Epidermal melanocyte (primary cell): ENCODE measurements at regions not wholly inside any gene's neighbourhood (a gene's known extent, or its start where the extent isn't known, plus 50 kb on each side); places are given as distances from the start of the nearest gene placed in this dataset.
A peak's percentile ranks its signal among the peaks of the same experiment; 100 is the strongest.

ENCODE experiments used
- DNase-seq: peaks from one replicate; pipeline ENCODE4 v3.0.0; 2011; ENCODE audit warnings: low spot score; ENCODE audit not compliant: insufficient read length

DNA sequence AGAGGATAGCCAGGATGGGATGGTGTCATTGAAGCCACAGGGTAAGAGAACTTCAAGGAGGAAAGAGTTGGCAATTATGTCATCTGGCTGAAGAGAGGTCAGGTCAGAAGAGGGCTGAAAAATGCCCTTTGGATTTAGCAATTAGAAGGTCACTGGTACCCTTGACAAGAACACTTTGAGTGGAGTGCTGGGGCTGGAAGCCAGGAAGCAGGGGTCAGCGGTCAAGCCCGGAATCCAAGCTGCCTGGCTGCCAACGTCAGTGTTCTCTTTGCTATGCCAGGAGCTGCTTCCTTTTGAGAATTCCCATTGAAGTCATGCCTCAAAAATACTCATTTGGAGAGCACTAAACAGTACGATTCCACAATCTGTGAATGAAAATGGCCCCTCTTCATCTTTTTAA lies 386.5 kb downstream of the SHQ1 start:
- DNase-seq = no peak

DNA sequence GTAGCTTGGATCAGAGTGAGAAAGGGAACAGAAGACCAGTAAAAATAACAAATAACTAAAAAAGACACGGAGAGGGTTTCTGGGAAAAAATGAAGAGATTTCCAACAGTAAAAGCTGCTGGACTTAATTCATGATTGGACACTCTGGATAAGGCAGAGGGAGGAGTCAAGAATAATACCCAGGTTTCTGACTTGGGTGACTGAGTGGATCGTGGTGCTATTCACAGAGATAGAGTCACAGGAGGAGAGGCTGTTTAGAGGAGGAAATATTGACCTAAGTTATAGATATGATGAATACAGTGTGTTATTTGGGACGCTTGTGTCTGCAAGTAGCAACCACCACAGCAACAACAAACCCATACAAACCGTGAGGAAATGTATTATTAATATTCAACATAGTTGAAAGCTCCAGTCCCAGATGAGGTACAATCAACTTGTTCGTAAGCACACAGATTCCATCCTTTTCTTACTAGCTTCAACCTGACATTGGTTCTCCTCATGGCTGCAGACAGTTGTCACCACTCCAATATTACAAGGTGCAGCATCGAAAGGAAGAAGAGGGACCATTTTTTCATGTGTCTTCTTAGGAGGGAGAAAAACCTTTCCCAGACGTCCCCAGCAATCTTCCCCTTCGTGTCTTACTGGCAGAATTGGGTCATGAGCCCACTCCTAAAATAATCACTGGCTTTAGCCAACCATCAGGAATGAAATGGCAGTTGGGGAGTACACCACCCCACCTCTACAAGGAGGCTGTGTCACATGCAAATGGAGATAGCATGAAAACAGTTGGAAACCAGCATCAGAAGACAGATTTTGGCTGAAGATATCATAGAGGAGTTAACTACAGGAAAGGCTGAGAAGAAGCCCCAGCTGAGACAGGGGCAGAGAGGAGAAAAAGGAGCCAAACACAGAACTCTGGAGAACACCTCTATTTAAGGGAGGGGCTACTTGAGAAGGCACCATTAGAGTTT lies 387.8 kb downstream of the SHQ1 start:
- DNase-seq = no peak

DNA sequence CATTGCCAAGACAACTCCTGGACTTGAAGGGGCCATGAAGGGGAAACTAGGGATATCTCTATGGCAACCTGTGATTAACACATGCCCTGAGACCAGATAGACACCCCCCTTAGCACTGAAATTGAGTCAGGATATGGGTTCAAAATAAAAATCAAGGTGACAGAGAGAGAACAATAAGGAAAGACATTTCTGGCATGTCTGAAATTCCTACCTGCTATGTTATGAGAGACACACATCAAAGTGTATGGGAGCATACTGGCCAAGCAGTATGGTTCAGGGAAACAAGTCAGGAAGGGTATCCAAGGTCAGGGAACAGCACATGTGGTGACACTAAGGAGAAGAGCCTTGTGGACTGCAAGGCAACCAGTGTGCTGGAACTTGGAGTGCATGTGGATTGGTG lies 388.7 kb downstream of the SHQ1 start:
- no peak for DNase-seq

DNA sequence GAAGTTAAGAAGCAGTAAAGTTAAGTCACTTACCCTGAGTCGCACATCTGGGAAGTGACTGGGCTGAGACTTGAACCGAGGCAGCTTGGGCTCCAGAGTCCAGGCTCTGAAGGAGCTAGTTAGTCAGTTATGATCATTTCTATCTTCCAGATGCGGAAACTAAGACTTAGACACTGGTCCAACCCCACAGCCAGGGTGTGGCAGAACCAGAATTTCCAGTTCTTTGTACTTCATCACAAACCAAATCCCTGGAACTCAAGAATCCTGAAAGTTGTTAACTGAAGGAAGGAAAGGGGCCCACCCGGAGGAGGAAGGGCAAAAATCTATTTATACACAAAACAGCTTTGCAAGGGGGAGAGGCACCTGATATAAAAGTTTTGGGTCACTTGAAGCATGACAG lies 389.9 kb downstream of the SHQ1 start:
- no peak for DNase-seq

DNA sequence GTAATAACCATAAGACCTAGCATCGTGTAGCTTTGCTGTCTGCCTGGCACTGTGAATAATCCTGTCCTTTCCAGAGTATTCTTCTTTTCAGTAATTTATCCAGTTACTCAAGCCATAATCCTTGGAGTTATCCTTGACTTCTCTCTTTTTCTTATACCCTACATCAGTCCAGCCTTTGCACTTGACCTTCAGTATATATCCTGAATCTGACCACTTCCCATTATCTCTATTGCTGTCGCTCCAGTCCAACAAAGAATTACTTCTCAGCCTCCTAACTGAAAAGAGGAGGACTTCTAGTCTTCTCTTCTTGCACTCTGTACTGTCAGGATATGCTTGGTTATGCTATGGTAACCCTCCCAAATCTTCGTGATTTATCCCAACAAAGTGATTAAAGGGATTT lies 393.8 kb downstream of the SHQ1 start:
- no peak for DNase-seq

DNA sequence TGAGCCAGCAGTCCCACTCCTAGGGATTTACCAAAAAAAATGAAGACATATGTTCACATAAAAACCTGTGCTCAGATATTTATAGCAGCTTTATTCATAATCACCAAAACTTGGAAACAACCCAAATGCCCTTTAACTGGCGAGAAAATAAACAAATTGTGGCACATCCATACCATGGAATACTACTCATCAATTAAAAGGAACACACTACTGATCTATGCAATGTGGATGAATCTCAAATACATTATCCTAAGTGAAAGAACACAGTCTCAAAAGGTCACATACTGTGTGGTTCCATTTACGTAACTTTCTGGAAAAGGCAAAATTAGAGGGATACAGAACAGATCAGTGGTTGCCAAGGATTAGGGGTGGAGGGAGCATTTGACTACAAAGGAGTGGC lies 394.5 kb downstream of the SHQ1 start:
- DNase-seq = no peak

DNA sequence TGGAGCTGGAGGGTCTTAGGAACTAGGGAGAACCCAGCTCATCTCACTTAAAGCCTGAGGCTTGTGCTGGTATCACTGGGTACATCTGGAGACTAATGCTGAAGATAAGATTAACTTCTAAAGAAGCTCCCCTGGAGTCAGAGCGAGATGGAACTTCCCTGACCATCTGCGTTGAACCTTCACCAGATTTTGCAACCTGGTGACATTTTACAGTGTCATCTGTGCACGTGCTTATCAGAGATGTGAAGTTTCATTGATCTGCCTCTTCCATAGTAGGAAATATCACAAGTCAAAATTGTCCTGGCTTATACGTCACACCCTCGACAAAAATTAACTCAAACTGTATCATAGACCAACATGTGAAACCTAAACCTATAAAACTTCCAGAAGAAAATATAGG lies 395.5 kb downstream of the SHQ1 start:
- DNase-seq = no peak

DNA sequence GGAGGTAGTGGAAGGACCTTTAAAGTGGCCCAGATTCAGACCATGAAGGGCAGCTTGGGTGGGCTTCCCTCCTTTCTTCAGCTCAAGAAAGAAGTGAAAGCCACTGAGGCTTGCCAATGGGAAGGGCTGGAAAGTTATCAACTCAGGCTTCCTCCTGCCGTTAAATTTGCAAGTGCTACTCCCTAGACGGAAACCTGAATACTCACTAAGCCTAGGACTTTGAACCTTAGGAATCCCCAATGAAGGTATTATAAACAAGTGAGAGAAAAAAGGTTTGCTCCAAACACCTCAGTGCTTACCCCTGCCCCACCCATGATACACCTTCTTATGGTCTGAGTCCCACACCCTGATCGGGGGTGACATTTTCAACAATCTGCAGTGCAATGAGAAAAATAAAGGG lies 396.4 kb downstream of the SHQ1 start:
- no peak for DNase-seq

DNA sequence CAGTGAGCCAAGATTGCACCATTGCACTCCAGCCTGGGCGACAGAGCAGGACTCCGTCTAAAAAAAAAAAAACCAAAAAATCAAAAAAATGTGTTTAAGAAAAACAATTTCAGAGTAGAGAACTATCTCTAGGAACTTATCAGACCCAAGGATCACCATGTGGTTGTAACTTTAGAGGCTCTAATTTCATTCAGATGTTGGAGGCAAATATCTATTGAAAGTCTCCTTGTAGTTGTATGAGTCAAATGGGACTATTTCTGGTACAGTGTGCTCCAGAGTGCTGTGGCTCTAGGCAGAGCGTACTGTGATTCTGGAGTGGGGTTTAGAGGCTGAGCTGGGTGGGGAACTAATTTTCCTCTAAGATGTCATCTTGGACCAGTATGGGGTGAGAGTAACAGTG lies 398.7 kb downstream of the SHQ1 start:
- no peak for DNase-seq

DNA sequence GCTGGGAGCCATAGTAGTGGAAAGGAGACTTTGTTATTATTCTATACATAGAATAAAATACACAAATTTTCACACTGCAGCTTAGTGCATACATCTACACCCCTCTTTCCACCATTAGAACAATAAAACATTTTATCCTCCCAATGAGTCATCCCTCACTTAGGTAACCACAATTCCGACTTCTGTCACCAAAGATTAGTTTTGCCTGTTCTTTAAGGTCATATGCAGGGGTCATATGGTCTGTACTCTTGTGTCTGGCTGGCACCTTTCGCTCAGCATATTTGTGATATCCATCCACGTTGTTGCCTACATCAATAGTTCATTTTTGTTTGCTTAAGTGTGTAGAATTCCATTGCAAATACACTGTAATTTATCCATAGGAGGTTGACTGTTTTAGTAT lies 399.4 kb downstream of the SHQ1 start:
- no peak for DNase-seq

DNA sequence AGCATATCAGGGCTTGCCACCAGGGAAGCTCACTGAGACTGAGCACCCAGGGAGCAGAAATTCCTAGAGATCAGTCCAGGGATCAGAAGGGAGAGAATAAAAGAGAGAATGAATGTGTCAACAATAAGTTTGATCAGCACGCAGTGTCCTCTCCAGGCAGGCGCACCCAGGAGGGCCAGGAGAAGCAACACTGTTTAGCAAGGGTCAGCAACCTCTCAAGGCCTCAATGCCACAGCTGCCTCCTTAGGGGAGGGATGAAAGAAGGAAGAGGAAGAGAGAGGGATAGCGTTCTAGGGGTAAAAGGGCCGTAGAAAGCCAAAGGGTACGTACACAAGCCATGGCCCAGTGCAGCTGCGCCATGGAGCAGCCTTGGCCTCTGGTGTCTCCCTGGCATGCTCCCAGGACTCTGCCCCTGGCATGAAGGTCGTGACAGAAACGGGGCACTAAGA lies 399.8 kb downstream of the SHQ1 start:
- DNase-seq = no peak

DNA sequence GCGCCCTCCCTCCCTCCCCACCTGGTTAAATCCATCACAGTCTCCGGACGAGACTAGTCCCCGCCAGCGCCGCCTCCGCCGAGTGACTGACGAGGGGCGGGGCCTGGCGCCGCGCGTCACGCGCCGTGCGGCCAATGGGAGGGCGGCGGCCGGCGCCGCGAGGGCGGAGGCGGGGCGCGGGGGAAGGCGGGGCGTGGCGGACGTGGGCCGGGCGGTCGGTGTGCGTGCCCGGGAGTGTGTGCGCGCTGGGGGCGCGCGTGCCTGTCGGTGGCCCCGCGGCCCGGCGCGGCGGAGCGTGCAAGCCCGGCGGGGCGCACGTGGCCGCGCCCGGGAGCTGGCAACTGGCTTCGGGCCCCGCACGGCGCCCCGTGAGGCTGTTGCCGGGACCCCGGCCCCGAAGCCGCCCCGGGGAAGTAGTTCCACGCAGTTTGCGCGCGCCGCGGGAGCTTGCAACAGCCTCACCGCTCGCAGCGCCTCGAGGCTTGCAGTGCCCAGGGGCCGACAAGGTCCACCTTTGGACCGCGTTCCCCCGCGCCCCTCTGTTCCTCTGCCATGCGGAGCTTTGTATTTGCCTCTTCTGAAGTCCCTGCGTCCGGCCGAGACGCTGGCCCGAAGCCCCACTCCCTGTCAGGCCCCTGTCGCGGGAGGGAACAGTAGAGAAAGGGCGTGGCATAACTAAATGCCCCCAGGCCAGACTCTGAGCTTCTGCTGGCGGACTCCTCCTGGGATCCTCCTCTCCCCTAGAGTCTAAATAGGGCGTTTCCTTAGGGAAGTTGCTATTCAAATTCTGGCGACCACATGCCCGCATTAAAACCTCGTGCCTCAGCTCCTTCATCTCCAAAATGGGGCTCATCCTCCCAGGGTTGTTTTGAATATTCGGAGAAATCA lies 400.9 kb downstream of the SHQ1 start:
- DNase-seq = peak; percentile 73

DNA sequence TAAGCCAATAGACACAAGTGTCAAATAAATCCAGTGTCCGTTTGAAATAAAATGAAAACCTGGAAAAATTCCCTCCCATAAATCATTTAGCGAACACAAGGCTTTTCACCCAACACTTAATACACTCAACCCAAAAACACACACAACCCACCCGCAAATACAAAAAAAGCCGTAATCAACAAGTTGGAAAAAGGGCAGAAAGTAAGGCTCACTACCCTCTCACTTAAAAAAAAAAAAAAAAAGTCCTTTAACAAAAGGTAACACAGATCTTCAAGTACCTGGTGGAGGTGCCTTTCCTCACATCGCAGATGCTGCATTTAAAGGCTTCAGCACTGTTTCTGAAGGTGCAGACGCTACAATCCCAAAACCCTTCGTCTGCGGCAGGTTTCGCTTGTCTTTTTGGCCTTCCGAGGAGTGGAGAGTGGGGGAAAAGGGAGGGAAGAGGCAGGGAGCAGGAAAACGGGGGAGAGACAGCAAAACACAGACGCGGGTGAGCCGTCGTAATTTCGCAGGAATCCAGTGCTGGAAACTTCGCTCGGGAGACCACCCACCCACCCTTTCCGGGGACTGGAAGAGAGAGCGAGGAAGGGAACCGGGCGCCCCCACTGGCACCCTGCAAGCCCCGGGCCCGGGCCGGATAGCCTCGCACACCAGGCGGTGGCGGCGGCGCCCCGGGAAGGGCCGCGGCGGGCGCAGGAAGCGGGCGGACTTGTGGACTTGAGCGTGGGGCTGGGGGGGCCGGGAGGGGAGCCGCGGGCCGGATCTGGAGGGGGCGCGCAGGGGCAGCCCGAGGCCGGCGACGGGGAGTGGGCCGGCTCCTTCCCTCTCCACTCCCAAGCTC lies 401.8 kb downstream of the SHQ1 start, which contains the start of gene RYBP:
RYBP (minus strand) TSS at position 404 of the 841 bp plus-strand sequence.
- DNase-seq = no peak

DNA sequence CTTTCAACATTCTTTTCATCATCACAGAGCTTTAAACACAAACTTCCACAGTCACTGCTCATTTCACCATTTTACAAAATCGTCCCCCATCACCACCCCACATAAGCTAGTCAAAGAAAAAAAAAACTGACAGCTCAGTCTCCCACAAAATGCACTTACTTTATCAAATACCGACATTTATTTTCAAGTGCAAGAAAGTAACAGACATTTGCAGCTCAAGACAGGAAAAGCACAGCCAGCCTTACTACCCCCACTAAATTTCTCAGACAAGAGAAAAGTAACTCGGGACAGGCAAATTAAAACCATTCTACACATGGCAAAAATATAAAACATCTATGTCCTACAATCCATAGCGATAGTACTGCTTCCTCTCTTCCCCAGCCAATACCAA lies 402.4 kb downstream of the SHQ1 start:
- no peak for DNase-seq

DNA sequence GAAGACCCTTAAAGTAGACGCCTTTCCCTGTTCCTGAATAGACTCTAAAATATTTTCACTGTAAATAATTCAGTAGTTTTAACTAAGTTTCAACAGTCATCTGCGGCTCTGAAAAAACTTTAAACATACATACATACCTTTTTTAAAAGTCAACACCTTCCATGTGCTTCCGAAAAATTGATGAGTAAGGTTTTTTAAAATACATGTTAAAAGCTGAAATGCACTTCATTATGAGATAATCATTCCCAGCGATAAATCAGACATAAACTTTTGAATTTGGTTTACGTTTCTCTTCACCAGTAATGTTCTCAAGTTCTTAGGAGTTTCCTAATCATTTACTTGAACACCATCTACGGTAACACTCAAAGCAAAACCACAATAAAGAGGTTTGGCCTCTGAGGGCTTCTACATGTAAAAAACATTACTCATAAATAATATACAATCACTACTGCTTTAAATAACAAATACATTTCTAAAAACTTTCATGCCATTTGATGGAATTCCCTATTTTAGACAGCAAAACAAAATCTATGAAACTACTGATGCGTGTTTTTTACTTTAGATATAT lies 403.5 kb downstream of the SHQ1 start:
- no peak for DNase-seq

DNA sequence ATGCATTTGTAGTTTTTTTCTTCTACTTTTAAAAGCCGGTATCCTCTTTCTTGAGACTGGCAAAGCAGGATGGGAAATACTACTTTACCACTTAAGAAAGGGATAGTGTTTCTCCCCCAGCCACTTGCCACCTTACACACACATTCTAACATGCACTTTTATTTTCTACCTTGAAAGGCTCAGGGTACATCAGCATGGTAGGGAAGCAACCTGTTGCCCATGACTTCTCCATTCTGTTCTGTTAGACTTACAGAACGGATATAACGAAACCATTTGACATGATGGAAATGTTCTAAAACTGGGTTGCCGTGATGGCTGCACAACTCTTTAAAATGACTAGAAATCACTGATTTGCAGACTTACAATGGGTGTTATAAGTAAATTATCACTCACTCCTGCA lies 405.5 kb downstream of the SHQ1 start:
- DNase-seq = no peak

DNA sequence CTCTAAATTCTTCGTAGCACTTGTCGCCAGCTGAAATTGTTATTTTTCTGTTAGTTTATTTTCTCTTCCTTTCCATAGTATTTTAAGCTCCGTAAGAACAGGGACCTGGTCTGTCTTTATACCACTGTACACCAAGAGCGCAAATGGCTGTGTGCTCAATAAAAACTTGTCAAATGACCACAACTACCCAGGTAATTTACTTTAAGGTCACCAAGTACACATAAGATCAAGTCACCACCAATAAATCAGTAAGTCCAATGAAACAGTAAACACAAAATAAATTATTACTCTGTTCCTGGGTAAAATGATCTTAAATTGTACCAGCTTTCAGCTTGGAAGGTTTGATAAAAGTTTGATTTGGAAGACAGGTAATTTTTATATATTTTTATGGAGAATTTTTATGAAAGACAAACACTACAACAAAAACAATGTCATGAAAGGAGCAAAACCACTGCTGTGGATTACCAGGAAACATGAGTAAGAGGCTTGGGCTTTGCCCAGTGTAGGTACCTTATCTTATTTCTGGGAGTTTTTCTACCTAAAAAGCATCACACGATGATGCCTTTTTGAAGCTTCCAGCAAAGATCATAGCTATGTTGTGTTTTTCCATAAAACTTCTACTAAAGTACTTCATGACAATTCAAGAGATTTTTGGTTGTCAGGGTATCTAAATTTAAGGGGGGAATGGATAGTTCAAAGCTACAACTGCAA lies 406.8 kb downstream of the SHQ1 start:
- DNase-seq = no peak

DNA sequence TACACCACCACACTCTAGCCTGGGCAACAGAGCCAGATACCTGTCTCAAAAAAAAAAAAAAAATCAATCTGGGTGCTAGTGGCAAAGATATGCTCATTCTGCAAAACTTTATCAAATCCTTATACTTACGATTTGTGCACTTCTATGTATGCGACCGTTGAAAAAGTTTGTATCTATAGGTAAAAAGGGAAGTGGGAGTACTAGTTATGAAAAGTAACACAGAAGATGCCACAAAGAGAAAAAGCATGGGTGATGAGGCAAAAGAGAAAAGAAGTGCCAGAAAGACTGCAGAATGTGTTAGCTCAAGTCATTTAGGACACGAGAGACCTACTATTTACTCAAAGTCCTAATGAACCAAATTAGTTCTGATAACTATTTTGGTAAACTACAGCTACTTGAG lies 407.8 kb downstream of the SHQ1 start:
- DNase-seq = no peak

DNA sequence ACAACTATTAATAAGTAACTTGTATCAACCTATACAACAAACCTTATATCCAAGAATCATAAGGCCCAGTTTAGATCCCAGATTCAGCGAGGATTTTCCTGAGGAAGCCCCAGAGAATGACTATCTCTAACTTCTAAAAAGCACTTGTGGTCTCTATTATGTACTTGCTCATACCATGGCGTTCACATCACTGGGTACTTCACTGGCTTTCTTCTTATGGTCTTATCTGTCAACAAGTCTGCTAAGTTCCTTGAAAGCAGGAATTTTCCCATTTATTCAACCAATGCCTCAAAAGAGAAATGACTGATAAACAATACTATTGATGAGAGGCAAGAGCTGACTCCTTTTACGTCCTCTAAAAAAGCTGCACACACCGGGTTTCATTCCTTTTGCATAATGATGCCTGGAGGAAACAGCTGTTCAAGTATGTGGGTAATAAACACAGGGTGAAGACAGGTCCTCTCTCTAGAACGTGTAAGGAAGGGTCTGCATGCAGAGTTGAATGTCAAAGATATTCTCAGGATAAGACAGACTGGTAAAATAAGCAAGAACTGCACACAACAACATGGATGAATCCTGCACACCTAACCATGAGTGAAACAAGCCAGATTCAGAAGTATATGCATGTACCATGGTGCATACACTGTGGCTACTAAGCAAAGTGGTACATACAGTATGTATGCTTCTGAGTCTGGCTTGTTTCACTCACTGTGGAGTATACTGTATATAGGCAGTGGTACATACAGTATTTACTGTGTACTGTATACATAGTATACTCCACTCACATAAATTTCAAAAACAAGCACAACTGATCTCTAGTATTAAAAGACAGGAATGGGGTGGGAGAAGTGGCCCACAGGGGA lies 408.7 kb downstream of the SHQ1 start:
- DNase-seq = no peak
